Ovary (tissue), 7 donors: ENCODE measurements at regions not wholly inside any gene's neighbourhood (a gene's known extent, or its start where the extent isn't known, plus 50 kb on each side); places are given as distances from the start of the nearest gene placed in this dataset.

Experiments used
- DNase-seq, 5 donors: peaks; one replicate each; pipeline ENCODE4 v3.0.0-alpha.2; 2019 to 2020
- H3K27ac ChIP-seq, 2 donors: fragments of 200-600 bp; one replicate each; pipeline versions ENCODE4 v1.5.1 to v1.8.0; 2019 to 2022
- H3K27me3 ChIP-seq: fragments of 200-600 bp; one replicate; pipeline ENCODE4 v1.8.0; 2022
- H3K36me3 ChIP-seq: fragments of 200-600 bp; sonication (generic); one replicate; pipeline ENCODE4 v1.5.1; 2019
- H3K4me1 ChIP-seq: one replicate; pipeline ENCODE4 v1.8.1; 2013; ENCODE audit warnings: mild to moderate bottlenecking, moderate library complexity; ENCODE audit not compliant: insufficient read depth
- H3K4me3 ChIP-seq: fragments of 200-600 bp; sonication (generic); one replicate; pipeline ENCODE4 v1.5.1; 2017
- H3K9me3 ChIP-seq, 2 donors: fragments of 200-600 bp in 1 of 2; sonication (generic) in 1 of 2; one replicate each; pipeline versions ENCODE4 v1.5.1 to v1.8.1; 2013 to 2019; ENCODE audit warnings: mild to moderate bottlenecking in 1 of 2, moderate library complexity in 1 of 2
- EP300 ChIP-seq: sonication (generic); formaldehyde crosslinking; IDR thresholded peaks from one replicate; pipeline ENCODE4 v1.6.1; 2017; ENCODE audit warnings: antibody characterized with exemption
- POLR2A ChIP-seq: fragments of 450-650 bp; IDR thresholded peaks from one replicate; pipeline ENCODE4 v1.6.1; 2017; ENCODE audit warnings: antibody characterized with exemption, mild to moderate bottlenecking, moderate library complexity
- WGBS, 3 donors: extraction: QIAGEN DNeasy Blood & Tissue Kit in 1 of 3; methylation state at CpG; one replicate each; pipeline versions ENCODE4 v1.1.5 to v1.1.7; 2013 to 2017; 5-methylcytosine and 5-hydroxymethylcytosine counted together
- intact Hi-C, 4 donors: fragments of 100-400 bp; cut with DNase I; formaldehyde crosslinking; loops; one replicate each; pipeline versions ENCODE4 v1.11.0 to v1.15.1; 2022 to 2023
- TF ChIP-seq, protein P1 (sequence below), 3 donors: fragments of 450-650 bp in 2 of 3; fragments of 200-600 bp in 1 of 3; IDR thresholded peaks; one replicate each; pipeline versions ENCODE4 v1.5.1 to v1.8.0; 2016 to 2022; ENCODE audit warnings: antibody characterized with exemption in 3 of 3, mild to moderate bottlenecking in 1 of 3
- donor health status: DM: no; HTN: no; CAD: no; lungs with moderate emphysema.
- donor health status: DM: no; HTN: no; CAD: no.
- donor health status: Bipolar disorder and iron deficiency.
- donor health status: DM: no; HTN: no; CAD: no.
- donor health status: DM: yes; HTN: yes; CAD: no.

DNA sequence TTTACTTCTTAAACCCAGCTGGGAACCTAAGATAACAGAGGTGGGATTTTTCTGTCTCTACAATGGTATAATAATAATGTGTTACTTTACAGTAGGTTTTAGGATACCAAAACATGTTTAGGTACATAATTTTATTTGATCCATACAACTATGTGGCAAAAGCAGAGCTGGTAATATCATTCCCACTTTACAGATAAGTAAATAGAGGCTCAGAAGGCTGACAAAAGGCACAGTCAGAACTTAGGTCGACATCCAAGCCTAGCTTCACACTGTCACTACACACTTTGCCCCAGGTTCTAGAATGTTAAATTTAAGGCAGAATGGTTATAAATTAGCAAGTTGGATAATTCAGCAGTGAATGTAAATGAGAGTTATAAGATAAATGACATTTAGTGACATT, 189.6 kb upstream of the PARD3B start:
- intact Hi-C loops: no loop called here
- DNase-seq: no peak

DNA sequence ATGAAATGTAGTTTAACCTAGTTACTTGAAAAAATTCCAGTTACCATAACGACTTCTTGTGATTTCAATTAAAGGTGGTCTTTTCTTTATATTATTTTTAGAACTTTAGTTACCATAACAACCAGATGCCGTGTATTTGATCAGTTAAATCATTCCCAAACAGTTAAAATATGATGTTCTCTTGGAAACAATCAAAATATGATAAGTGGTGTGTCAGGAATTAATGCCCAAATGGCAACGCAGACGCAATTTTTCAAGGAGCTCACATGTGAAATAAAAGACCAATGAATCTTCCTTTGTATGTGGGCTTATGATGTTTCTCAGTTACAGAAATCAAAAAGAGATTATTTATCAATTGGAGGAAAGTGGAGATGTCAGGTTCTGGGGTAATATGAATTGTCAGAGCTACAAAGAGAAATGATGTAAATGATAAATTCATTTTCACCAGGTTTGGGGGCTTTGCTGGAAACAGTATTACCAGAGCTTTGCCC, 189.1 kb upstream of the PARD3B start:
- no peaks in the 10 kb centered on the region for H3K36me3 ChIP-seq
- H3K9me3 ChIP-seq: no peaks in the 10 kb centered on the region
- peaks cover 3% of the 10 kb centered on the region for H3K4me1 ChIP-seq
- no peak for DNase-seq
- TF ChIP-seq POLR2A (no peak), EP300 (no peak)
- TF ChIP-seq, protein P1, sequence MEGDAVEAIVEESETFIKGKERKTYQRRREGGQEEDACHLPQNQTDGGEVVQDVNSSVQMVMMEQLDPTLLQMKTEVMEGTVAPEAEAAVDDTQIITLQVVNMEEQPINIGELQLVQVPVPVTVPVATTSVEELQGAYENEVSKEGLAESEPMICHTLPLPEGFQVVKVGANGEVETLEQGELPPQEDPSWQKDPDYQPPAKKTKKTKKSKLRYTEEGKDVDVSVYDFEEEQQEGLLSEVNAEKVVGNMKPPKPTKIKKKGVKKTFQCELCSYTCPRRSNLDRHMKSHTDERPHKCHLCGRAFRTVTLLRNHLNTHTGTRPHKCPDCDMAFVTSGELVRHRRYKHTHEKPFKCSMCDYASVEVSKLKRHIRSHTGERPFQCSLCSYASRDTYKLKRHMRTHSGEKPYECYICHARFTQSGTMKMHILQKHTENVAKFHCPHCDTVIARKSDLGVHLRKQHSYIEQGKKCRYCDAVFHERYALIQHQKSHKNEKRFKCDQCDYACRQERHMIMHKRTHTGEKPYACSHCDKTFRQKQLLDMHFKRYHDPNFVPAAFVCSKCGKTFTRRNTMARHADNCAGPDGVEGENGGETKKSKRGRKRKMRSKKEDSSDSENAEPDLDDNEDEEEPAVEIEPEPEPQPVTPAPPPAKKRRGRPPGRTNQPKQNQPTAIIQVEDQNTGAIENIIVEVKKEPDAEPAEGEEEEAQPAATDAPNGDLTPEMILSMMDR (IDR thresholded peaks at IDR 0.05): no peak
- 50 to 78% (median 75%) methylated on average over 4 of the region's 4 CpGs for WGBS, 3 donors
- intact Hi-C loops: no loop called here
- H3K27ac ChIP-seq: no peak overlapping the region
- H3K27me3 ChIP-seq: no peaks in the 10 kb centered on the region
- no peak overlapping the region for H3K4me3 ChIP-seq

More for the DNA sequence above, 189.6 kb upstream of the PARD3B start:
- TF ChIP-seq, protein P1 (IDR thresholded peaks at IDR 0.05): no peak
- TF ChIP-seq POLR2A (no peak), EP300 (no peak)
- 79 to 86% (median 80%) methylated on average over 1 of the region's 1 CpG for WGBS, 3 donors
- Histone ChIP-seq H3K9me3 (no peaks in the 10 kb centered on the region), H3K27me3 (no peaks in the 10 kb centered on the region), H3K27ac (no peak overlapping the region), H3K36me3 (no peaks in the 10 kb centered on the region), H3K4me1 (peaks cover 3% of the 10 kb centered on the region), H3K4me3 (no peak overlapping the region)

DNA sequence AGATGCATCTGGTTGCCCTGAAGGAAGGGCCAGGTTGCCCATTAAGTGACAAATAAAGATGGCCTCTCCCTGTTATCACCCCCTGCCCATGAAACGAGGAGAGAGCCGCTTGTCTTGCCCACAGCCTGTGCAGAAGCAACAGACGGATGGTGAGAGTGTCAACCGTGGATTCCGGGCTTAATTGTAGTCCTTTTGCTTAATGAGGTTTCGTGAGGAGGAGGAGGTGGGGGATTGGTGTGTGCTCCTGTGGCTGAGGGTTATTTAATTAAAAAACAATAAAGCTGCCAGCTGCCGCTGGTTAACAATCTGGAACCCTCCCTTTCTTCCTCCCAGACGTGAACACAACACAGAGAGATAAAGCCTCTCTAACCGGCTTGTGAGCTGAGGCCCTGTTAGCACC, 188.0 kb upstream of the PARD3B start:
- DNase-seq: no peak
- H3K36me3 ChIP-seq: no peaks in the 10 kb centered on the region
- WGBS, 3 donors: 57 to 73% (median 71%) methylated on average over 9 of the region's 9 CpGs
- H3K4me3 ChIP-seq: no peak overlapping the region
- H3K27ac ChIP-seq: no peak overlapping the region
- H3K27me3 ChIP-seq: no peaks in the 10 kb centered on the region
- intact Hi-C loops: no loop called here
- H3K4me1 ChIP-seq: peaks cover 3% of the 10 kb centered on the region
- H3K9me3 ChIP-seq: no peaks in the 10 kb centered on the region
- TF ChIP-seq, protein P1 (IDR thresholded peaks at IDR 0.05): no peak
- no peak for TF ChIP-seq EP300
- no peak for TF ChIP-seq POLR2A

DNA sequence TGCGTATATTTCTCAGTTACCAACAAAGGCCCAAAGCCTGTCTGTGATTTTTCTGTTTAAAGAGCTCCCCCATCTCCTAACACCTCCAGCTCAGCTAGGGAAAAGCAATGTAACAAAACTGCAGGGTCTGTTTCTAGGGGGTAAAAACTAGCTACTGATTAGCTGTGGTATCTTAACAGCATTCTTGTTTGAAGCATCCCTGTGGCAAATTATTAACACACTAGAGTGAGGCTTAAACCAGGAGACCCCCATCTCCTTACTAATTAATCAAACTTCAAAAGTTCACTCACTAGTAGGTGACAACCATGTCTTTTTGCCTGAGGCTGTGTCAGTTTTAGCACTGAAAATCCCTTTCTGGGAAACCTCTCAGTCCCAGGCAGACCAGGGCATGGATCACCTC, 186.2 kb upstream of the PARD3B start:
- no peak overlapping the region for H3K4me3 ChIP-seq
- H3K27ac ChIP-seq: no peak overlapping the region
- H3K9me3 ChIP-seq: no peaks in the 10 kb centered on the region
- 94 to 100% (median 95%) methylated on average over 1 of the region's 1 CpG for WGBS, 3 donors
- no peaks in the 10 kb centered on the region for H3K27me3 ChIP-seq
- intact Hi-C loops: no loop called here
- no peak for DNase-seq
- TF ChIP-seq, protein P1 (IDR thresholded peaks at IDR 0.05): no peak
- TF ChIP-seq POLR2A (no peak), EP300 (no peak)
- no peaks in the 10 kb centered on the region for H3K4me1 ChIP-seq
- H3K36me3 ChIP-seq: no peaks in the 10 kb centered on the region
